ENCODE measurements at regions not wholly inside any gene's neighbourhood (a gene's known extent, or its start where the extent isn't known, plus 50 kb on each side); places are given as distances from the start of the nearest gene placed in this dataset.

- Histone ChIP-seq H3K36me3 (replicated peaks in 1 of 2; ENCODE audit: insufficient read depth in 1 of 2, low read depth in 2 of 2) (no peaks in the 10 kb centered on the region), H3K27me3 (no peaks in the 10 kb centered on the region), H3K27ac (no peak overlapping the region), H3K4me3 (no peak overlapping the region), H3K9me3 (no peaks in the 10 kb centered on the region), H3K4me1 (no peaks in the 10 kb centered on the region)
- DNase-seq (no peak), ATAC-seq (no peak)
- WGBS, 2 donors, result 96 to 97% methylated on average over 1 of the region's 1 CpG
- intact Hi-C loops (cut with DNase I), result no loop called here
- TF ChIP-seq, protein P1, sequence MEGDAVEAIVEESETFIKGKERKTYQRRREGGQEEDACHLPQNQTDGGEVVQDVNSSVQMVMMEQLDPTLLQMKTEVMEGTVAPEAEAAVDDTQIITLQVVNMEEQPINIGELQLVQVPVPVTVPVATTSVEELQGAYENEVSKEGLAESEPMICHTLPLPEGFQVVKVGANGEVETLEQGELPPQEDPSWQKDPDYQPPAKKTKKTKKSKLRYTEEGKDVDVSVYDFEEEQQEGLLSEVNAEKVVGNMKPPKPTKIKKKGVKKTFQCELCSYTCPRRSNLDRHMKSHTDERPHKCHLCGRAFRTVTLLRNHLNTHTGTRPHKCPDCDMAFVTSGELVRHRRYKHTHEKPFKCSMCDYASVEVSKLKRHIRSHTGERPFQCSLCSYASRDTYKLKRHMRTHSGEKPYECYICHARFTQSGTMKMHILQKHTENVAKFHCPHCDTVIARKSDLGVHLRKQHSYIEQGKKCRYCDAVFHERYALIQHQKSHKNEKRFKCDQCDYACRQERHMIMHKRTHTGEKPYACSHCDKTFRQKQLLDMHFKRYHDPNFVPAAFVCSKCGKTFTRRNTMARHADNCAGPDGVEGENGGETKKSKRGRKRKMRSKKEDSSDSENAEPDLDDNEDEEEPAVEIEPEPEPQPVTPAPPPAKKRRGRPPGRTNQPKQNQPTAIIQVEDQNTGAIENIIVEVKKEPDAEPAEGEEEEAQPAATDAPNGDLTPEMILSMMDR (IDR thresholded peaks at IDR 0.05), result no peak
- TF ChIP-seq POLR2A (IDR thresholded peaks at IDR 0.05), result no peak
Measured at GRCh38 chr2:186108470-186108869, 369.9 kb downstream of the FSIP2 start.

DNA sequence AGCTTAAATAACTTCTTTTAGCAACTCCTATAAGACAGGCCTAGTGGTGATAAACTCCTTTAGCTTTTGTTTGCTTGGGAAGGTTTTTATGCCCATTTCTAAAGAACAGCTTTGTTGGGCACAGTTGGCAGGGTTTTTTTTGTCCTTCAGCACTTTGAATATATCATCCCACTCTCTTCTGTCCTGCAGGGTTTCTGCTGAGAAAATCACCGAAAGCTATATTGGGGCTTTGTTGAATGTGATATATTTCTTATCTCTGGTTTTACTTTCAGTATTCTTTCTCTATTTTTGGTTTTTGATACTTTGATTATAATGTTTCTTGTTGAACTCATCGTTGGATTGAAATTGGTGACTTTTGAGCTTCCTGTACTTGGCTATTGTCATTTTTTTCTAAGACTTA lies 372.8 kb upstream of the ZC3H15 start:
- ATAC-seq (no peak), DNase-seq (no peak)
- Histone ChIP-seq H3K27me3 (no peaks in the 10 kb centered on the region), H3K4me1 (no peaks in the 10 kb centered on the region), H3K36me3 (replicated peaks in 1 of 2; ENCODE audit: insufficient read depth in 1 of 2, low read depth in 2 of 2) (no peaks in the 10 kb centered on the region), H3K4me3 (no peak overlapping the region), H3K27ac (no peak overlapping the region), H3K9me3 (no peaks in the 10 kb centered on the region)
- intact Hi-C loops (cut with DNase I), result no loop called here
- TF ChIP-seq, protein P1 (IDR thresholded peaks at IDR 0.05), result no peak
- WGBS, 2 donors, result 95 to 96% methylated on average over 2 of the region's 2 CpGs

- Histone ChIP-seq H3K4me3 (no peak overlapping the region), H3K9me3 (no peaks in the 10 kb centered on the region), H3K27me3 (no peaks in the 10 kb centered on the region), H3K36me3 (replicated peaks in 1 of 2; ENCODE audit: insufficient read depth in 1 of 2, low read depth in 2 of 2) (no peaks in the 10 kb centered on the region), H3K4me1 (peaks cover 8% of the 10 kb centered on the region), H3K27ac (no peak overlapping the region)
- no peak for TF ChIP-seq POLR2A (IDR thresholded peaks at IDR 0.05)
- DNase-seq (no peak), ATAC-seq (no peak)
- intact Hi-C loops (cut with DNase I), result no loop called here
Measured at GRCh38 chr2:186125156-186125555, 360.9 kb upstream of the ZC3H15 start.

DNA sequence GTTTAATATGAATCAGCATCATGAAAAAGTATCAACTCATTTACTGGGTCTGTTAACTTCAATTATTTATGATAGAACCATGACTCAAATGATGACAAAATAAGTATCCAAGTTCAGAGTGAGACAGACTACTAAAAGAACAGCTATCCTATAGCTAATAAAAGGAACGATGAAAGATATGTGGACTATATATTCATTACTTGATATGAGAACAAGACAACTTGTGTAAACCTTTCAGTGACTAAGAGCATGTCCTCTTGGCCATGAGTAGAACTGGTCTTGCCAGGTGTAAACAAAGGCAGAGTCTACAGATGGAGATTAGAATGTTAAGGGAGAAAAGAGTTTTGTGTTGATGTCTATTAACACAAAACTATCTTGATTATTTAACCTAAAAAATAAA lies 360.4 kb upstream of the ZC3H15 start:
- no peak for DNase-seq
- no peak overlapping the region for H3K4me3 ChIP-seq
- 12 to 35% methylated on average over 1 of the region's 1 CpG for WGBS, 2 donors
- H3K27ac ChIP-seq, result no peak overlapping the region
- ATAC-seq, result no peak
- TF ChIP-seq POLR2A (IDR thresholded peaks at IDR 0.05), result no peak
- TF ChIP-seq, protein P1 (IDR thresholded peaks at IDR 0.05), result no peak
- peaks cover 13% of the 10 kb centered on the region for H3K4me1 ChIP-seq
- H3K9me3 ChIP-seq, result no peaks in the 10 kb centered on the region
- intact Hi-C loops (cut with DNase I), result no loop called here
- no peaks in the 10 kb centered on the region for H3K27me3 ChIP-seq
- H3K36me3 ChIP-seq (replicated peaks in 1 of 2; ENCODE audit: insufficient read depth in 1 of 2, low read depth in 2 of 2), result no peaks in the 10 kb centered on the region

- TF ChIP-seq, protein P1 (IDR thresholded peaks at IDR 0.05), result no peak
- TF ChIP-seq POLR2A (IDR thresholded peaks at IDR 0.05), result no peak
- DNase-seq (no peak), ATAC-seq (no peak)
- Histone ChIP-seq H3K9me3 (no peaks in the 10 kb centered on the region), H3K4me3 (no peak overlapping the region), H3K27ac (no peak overlapping the region), H3K27me3 (no peaks in the 10 kb centered on the region), H3K36me3 (replicated peaks in 1 of 2; ENCODE audit: insufficient read depth in 1 of 2, low read depth in 2 of 2) (no peaks in the 10 kb centered on the region), H3K4me1 (peaks cover 18% of the 10 kb centered on the region)
- intact Hi-C loops (cut with DNase I), result no loop called here
Measured at GRCh38 chr2:186126181-186126580, 359.9 kb upstream of the ZC3H15 start.

Measured in body of pancreas (tissue), 4 donors.